ENCODE measurements at regions not wholly inside any gene's neighbourhood (a gene's known extent, or its start where the extent isn't known, plus 50 kb on each side); places are given as distances from the start of the nearest gene placed in this dataset.

DNA sequence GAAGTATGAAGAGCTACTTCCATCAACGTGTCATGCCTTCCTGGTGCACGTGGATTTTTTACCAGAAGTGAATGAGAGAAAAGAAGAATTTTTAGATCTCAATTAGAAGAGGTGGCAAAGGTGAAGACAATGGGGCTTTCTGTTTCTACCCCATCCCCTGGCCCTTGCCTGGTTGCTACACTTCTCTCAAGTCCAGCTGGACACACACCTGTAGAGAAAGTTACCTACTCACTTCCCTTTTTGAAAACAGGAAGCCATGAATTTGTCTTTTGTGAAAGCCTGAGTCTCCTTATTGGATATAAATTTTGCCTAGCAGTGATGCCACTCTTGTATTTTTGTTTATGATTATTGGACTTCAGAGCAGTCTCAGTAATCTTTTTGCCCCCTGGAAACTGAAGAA, 142.9 kb upstream of the AKR1E2 start (continued):
- TF ChIP-seq, protein P1, sequence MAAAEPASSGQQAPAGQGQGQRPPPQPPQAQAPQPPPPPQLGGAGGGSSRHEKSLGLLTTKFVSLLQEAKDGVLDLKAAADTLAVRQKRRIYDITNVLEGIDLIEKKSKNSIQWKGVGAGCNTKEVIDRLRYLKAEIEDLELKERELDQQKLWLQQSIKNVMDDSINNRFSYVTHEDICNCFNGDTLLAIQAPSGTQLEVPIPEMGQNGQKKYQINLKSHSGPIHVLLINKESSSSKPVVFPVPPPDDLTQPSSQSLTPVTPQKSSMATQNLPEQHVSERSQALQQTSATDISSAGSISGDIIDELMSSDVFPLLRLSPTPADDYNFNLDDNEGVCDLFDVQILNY (CRISPR knock-in tag; IDR thresholded peaks at IDR 0.05) = no peak
- TF ChIP-seq NR3C1 (CRISPR knock-in tag; conservative IDR thresholded peaks at IDR 0.05; ENCODE audit: low read depth) = no peak
- no peak for TF ChIP-seq MYBL2 (CRISPR knock-in tag; IDR thresholded peaks at IDR 0.05)
- TF ChIP-seq EMX1 (CRISPR knock-in tag; IDR thresholded peaks at IDR 0.05) = no peak
- TF ChIP-seq AR (CRISPR knock-in tag; IDR thresholded peaks at IDR 0.05) = no peak
- TF ChIP-seq TEAD1 (CRISPR knock-in tag; IDR thresholded peaks at IDR 0.05) = no peak
- TF ChIP-seq, protein P2, sequence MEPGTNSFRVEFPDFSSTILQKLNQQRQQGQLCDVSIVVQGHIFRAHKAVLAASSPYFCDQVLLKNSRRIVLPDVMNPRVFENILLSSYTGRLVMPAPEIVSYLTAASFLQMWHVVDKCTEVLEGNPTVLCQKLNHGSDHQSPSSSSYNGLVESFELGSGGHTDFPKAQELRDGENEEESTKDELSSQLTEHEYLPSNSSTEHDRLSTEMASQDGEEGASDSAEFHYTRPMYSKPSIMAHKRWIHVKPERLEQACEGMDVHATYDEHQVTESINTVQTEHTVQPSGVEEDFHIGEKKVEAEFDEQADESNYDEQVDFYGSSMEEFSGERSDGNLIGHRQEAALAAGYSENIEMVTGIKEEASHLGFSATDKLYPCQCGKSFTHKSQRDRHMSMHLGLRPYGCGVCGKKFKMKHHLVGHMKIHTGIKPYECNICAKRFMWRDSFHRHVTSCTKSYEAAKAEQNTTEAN (CRISPR knock-in tag; IDR thresholded peaks at IDR 0.05) = no peak
- no peak for TF ChIP-seq PRRX2 (CRISPR knock-in tag; IDR thresholded peaks at IDR 0.05)
- no peak for TF ChIP-seq CBFB (CRISPR knock-in tag; IDR thresholded peaks at IDR 0.05; ENCODE audit: low read depth)
- TF ChIP-seq, protein P3, sequence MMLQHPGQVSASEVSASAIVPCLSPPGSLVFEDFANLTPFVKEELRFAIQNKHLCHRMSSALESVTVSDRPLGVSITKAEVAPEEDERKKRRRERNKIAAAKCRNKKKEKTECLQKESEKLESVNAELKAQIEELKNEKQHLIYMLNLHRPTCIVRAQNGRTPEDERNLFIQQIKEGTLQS (CRISPR knock-in tag; conservative IDR thresholded peaks at IDR 0.05) = no peak

DNA sequence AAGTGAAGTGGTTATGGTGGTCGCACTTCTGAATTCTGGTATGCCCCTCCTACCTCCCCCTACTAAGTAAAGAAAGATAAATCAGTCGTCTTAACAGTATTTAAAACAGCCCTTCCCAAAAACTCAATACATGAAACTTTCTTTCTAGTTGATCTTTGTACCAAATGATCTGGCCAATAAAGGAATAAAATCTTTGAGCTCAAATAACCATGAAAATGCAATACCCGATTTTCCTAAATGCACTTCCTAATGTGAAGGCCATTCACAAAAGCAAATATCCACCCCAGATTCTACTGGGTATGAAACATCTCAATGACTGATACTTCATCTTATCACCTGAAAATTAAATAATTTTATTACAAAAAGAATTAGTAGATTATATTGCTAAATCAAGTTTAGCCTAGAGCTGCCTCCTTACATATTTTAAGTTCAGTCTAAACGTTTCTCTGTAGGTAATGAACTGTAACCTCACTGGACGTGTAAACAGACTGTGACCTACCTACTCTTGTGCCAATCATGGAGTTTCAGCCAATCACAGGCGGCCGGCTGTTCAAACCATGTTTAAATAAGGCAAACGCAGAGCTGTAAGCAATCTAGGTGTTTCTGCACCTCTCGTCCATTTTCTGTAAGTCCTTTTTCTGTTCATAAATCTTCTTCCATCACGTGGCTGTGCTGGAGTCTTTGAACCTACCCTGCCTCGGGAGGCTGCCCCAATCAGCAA, 146.9 kb upstream of the AKR1E2 start:
- TF ChIP-seq GABPB1 (CRISPR knock-in tag; IDR thresholded peaks at IDR 0.05) (no peak), MLX (CRISPR knock-in tag; IDR thresholded peaks at IDR 0.05) (no peak), CREM (CRISPR knock-in tag; IDR thresholded peaks at IDR 0.05) (no peak), USF1 (CRISPR knock-in tag; IDR thresholded peaks at IDR 0.05) (no peak), ZNF232 (CRISPR knock-in tag; IDR thresholded peaks at IDR 0.05) (no peak)
- TF ChIP-seq, protein P4, sequence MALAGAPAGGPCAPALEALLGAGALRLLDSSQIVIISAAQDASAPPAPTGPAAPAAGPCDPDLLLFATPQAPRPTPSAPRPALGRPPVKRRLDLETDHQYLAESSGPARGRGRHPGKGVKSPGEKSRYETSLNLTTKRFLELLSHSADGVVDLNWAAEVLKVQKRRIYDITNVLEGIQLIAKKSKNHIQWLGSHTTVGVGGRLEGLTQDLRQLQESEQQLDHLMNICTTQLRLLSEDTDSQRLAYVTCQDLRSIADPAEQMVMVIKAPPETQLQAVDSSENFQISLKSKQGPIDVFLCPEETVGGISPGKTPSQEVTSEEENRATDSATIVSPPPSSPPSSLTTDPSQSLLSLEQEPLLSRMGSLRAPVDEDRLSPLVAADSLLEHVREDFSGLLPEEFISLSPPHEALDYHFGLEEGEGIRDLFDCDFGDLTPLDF (CRISPR knock-in tag; IDR thresholded peaks at IDR 0.05) = no peak
- TF ChIP-seq, protein P2 (CRISPR knock-in tag; IDR thresholded peaks at IDR 0.05) = no peak
- no peak for DNase-seq (ENCODE audit: low spot score)
- POLR2A ChIA-PET = no interaction called here
- Mint-ChIP-seq H3K36me3 (no peaks in the 10 kb centered on the region), H3K9me3 (no peaks in the 10 kb centered on the region), H3K27ac (no peak overlapping the region), H3K4me3 (no peak overlapping the region), H3K27me3 (ENCODE audit: low read depth) (no peaks in the 10 kb centered on the region), H3K4me1 (0 out of 2 replicates have a peak, but pooled peaks cover 6% of the 10 kb centered on the region)
- ATAC-seq = no peak
- CTCF ChIA-PET = interaction anchor here (0.6 kb wide), 1 partner anchor 28 kb away, joined by 3 read pairs; no protein-coding TSS in a partner anchor
